Body of pancreas (tissue), 4 donors: ENCODE measurements at regions not wholly inside any gene's neighbourhood (a gene's known extent, or its start where the extent isn't known, plus 50 kb on each side); places are given as distances from the start of the nearest gene placed in this dataset.

Source experiments
- ATAC-seq: fragments of 150-250 bp; one replicate; pipeline ENCODE4 v1.9.1; 2016
- DNase-seq, 4 donors: peaks; one replicate each; pipeline ENCODE4 v3.0.0-alpha.2; 2019
- H3K27ac ChIP-seq, 4 donors: fragments of 200-600 bp; sonication (generic); 1 replicate in 3 of 4; 2 replicates in 1 of 4; pipeline versions ENCODE4 v1.5.1 to v1.6.1; 2016 to 2019; ENCODE audit warnings: mild to moderate bottlenecking in 1 of 4, mixed read lengths in 1 of 4, moderate library complexity in 1 of 4
- H3K27me3 ChIP-seq, 2 donors: fragments of 200-600 bp; sonication (generic); one replicate each; pipeline ENCODE4 v1.6.0; 2016; ENCODE audit warnings: mild to moderate bottlenecking in 1 of 2
- H3K36me3 ChIP-seq, 2 donors: fragments of 200-600 bp; sonication (generic); replicated peaks in 1 of 2; 2 replicates each; pipeline ENCODE4 v1.5.1; 2016; ENCODE audit warnings: low read depth in 2 of 2; ENCODE audit not compliant: insufficient read depth in 1 of 2
- H3K4me1 ChIP-seq: fragments of 200-600 bp; sonication (generic); one replicate; pipeline ENCODE4 v1.6.0; 2016
- H3K4me3 ChIP-seq, 2 donors: fragments of 200-600 bp; sonication (generic); 1 replicate in 1 of 2; 2 replicates in 1 of 2; pipeline ENCODE4 v1.5.1; 2016 to 2019
- H3K9me3 ChIP-seq, 3 donors: fragments of 200-600 bp; sonication (generic); 1 replicate in 2 of 3; 2 replicates in 1 of 3; pipeline ENCODE4 v1.5.1; 2016
- POLR2A ChIP-seq, 3 donors: fragments of 450-650 bp; IDR thresholded peaks; one replicate each; pipeline ENCODE4 v1.6.1; 2016; ENCODE audit warnings: antibody characterized with exemption in 3 of 3, mild to moderate bottlenecking in 2 of 3
- WGBS, 2 donors: methylation state at CpG; one replicate each; pipeline ENCODE4 v1.1.5; 2017; 5-methylcytosine and 5-hydroxymethylcytosine counted together
- intact Hi-C: fragments of 100-400 bp; cut with DNase I; formaldehyde crosslinking; loops from one replicate; pipeline ENCODE4 v1.15.1; 2023
- TF ChIP-seq, protein P1 (sequence below), 7 experiments: fragments of 450-650 bp in 4 of 7; fragments of 200-600 bp in 3 of 7; sonication (generic) in 3 of 7; IDR thresholded peaks; one replicate each; pipeline ENCODE4 v1.5.1; 2016 to 2019; ENCODE audit warnings: antibody characterized with exemption in 7 of 7

DNA sequence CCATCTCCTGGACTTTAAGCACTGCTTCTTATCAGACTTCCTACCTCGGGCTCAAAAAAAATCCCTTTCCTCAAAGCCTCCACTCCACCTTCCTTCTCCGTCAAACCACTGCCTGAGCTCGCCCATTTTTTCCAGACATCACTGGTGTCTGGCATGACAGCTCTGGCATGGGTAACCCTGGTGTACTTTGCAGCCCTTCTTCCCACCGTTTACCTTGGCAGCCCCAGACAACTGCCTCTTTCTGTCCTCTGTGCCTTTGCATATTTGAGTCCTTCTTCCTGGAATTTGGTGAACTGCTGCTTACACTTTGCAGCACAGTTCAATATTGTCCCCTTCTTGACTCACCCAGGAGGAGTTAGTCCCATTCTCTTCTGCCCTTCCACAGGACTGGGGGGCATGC lies 144.6 kb upstream of the TBX20 start:
- Histone ChIP-seq H3K4me3 (no peak overlapping the region), H3K36me3 (no peaks in the 10 kb centered on the region), H3K9me3 (no peaks in the 10 kb centered on the region), H3K27me3 (no peaks in the 10 kb centered on the region), H3K4me1 (no peaks in the 10 kb centered on the region), H3K27ac (no peak overlapping the region)
- intact Hi-C loops, result no loop called here
- WGBS, 2 donors, result 30 to 45% methylated on average over 4 of the region's 4 CpGs
- ATAC-seq (no peak), DNase-seq (no peak)
- TF ChIP-seq, protein P1, sequence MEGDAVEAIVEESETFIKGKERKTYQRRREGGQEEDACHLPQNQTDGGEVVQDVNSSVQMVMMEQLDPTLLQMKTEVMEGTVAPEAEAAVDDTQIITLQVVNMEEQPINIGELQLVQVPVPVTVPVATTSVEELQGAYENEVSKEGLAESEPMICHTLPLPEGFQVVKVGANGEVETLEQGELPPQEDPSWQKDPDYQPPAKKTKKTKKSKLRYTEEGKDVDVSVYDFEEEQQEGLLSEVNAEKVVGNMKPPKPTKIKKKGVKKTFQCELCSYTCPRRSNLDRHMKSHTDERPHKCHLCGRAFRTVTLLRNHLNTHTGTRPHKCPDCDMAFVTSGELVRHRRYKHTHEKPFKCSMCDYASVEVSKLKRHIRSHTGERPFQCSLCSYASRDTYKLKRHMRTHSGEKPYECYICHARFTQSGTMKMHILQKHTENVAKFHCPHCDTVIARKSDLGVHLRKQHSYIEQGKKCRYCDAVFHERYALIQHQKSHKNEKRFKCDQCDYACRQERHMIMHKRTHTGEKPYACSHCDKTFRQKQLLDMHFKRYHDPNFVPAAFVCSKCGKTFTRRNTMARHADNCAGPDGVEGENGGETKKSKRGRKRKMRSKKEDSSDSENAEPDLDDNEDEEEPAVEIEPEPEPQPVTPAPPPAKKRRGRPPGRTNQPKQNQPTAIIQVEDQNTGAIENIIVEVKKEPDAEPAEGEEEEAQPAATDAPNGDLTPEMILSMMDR (IDR thresholded peaks at IDR 0.05), result no peak
- no peak for TF ChIP-seq POLR2A (IDR thresholded peaks at IDR 0.05)

DNA sequence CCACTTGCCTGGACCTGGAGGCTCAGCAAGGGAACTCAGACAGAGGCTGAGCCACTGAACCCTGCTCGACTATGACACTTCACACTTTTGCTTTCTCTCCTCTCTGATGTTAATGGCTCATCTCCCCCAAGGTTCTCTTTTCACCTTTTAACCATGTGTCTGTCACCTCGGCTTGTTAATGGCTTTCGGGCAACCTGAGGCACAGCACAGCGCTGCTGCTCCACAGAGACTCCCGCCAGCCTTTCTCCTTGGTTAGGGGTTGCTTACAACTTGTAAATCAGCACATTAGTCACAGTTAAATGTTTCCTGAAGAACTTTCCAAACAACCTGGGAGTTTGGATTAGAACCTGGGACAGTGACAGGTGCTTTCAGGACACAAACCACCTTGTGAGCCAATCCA lies 136.2 kb upstream of the TBX20 start:
- no peak for DNase-seq
- WGBS, 2 donors, result 45 to 46% methylated on average over 5 of the region's 5 CpGs
- Histone ChIP-seq H3K27me3 (no peaks in the 10 kb centered on the region), H3K36me3 (no peaks in the 10 kb centered on the region), H3K4me3 (no peak overlapping the region), H3K4me1 (no peaks in the 10 kb centered on the region), H3K27ac (no peak overlapping the region), H3K9me3 (no peaks in the 10 kb centered on the region)
- intact Hi-C loops, result no loop called here
- ATAC-seq, result no peak
- TF ChIP-seq, protein P1 (IDR thresholded peaks at IDR 0.05), result no peak
- no peak for TF ChIP-seq POLR2A (IDR thresholded peaks at IDR 0.05)

DNA sequence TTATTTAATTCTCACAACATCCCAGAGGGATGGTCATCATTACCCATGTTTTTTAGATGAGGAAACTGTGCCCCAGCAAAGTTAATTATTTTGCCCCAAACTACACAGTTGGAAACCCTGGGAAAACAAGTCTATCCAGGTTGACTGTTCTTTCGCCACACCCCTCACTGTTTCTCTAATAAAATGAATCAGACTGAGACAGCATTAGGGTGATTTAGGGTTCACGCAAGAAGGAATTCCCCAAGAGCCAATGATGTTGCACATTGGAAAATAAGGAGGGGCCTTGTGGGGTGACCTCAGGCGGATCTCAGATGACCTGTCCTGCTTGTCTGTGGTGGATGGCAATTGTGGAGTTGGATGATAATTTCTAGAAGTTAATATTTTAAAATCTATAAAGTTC lies 135.7 kb upstream of the TBX20 start:
- intact Hi-C loops, result no loop called here
- WGBS, 2 donors, result 72 to 76% methylated on average over 3 of the region's 3 CpGs
- Histone ChIP-seq H3K27ac (no peak overlapping the region), H3K9me3 (no peaks in the 10 kb centered on the region), H3K4me3 (no peak overlapping the region), H3K4me1 (no peaks in the 10 kb centered on the region), H3K36me3 (no peaks in the 10 kb centered on the region), H3K27me3 (no peaks in the 10 kb centered on the region)
- ATAC-seq, result no peak
- DNase-seq, result no peak
- TF ChIP-seq POLR2A (IDR thresholded peaks at IDR 0.05), result no peak
- TF ChIP-seq, protein P1 (IDR thresholded peaks at IDR 0.05), result no peak

DNA sequence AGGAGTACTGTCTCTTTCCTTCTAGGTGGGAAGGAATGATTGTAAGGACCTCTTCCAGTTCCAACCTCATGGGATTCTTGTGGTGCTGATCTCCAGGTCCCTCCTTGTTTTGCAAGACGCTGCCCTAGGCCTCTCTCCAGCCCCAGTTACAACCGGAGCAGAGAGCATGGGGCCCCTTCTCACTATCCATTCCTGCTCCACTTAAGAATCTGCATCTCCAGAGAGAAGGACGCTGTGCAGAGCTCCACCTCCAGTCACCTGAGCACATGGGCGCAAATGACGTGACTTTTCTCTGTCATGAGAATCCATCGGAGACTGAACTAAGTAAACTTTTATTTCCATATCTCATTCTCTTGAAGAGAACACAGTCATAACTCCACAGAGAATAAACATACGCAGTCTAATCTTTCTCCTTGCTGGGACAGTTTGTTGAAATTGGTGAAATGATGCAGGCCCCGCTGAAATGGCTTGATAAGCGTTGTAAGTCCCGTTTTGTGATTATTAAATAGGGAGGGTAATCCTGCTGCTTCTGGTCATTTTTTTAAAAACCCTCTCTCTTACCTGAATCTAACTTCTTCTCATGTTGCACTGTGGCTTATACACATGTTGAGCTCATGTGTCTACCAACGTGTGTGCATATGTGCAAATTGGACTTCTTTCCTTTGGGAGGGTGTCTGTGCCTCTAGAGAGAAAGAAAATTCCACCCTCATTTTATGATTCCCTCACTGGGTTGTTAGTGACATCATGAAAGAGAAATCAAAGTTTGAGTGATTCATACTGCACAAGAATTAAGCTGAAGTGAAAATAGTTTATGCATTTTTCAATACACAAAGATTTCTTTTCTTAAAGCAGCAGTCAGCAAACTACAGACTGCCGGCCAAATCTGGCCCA lies 133.2 kb upstream of the TBX20 start:
- no peak overlapping the region for H3K4me3 ChIP-seq
- 70 to 76% methylated on average over 11 to 12 of the region's 12 CpGs for WGBS, 2 donors
- intact Hi-C loops, result no loop called here

More for the DNA sequence above, 133.2 kb upstream of the TBX20 start:
- DNase-seq (no peak), ATAC-seq (no peak)
- TF ChIP-seq, protein P1 (IDR thresholded peaks at IDR 0.05), result no peak
- no peak for TF ChIP-seq POLR2A (IDR thresholded peaks at IDR 0.05)
- H3K36me3 ChIP-seq, result no peaks in the 10 kb centered on the region
- no peaks in the 10 kb centered on the region for H3K4me1 ChIP-seq
- no peaks in the 10 kb centered on the region for H3K27me3 ChIP-seq
- H3K27ac ChIP-seq, result no peak overlapping the region
- H3K9me3 ChIP-seq, result no peaks in the 10 kb centered on the region
